Colonic mucosa (tissue), 4 donors: ENCODE measurements at regions not wholly inside any gene's neighbourhood (a gene's known extent, or its start where the extent isn't known, plus 50 kb on each side); places are given as distances from the start of the nearest gene placed in this dataset.

Source experiments
- DNase-seq: peaks from one replicate; pipeline ENCODE4 v3.0.0-alpha.2; 2020
- H3K27ac ChIP-seq: fragments of 200-600 bp; one replicate; pipeline ENCODE4 v1.8.0; 2021
- H3K27me3 ChIP-seq: fragments of 200-600 bp; one replicate; pipeline ENCODE4 v1.8.0; 2021
- H3K36me3 ChIP-seq: fragments of 200-600 bp; one replicate; pipeline ENCODE4 v1.8.0; 2021
- H3K4me1 ChIP-seq: fragments of 200-600 bp; one replicate; pipeline ENCODE4 v1.8.0; 2021; ENCODE audit warnings: mild to moderate bottlenecking
- H3K4me3 ChIP-seq: fragments of 200-600 bp; one replicate; pipeline ENCODE4 v1.8.0; 2021
- H3K9ac ChIP-seq, 2 donors: one replicate each; pipeline ENCODE4 v1.7.0; 2013; ENCODE audit warnings: control low read depth in 2 of 2, low read depth in 2 of 2, low read length in 2 of 2
- H3K9me3 ChIP-seq: fragments of 200-600 bp; one replicate; pipeline ENCODE4 v1.8.0; 2021
- CTCF ChIP-seq: fragments of 200-600 bp; IDR thresholded peaks from one replicate; pipeline ENCODE4 v1.8.0; 2022; ENCODE audit warnings: antibody characterized with exemption, mild to moderate bottlenecking
- intact Hi-C: fragments of 100-400 bp; cut with DNase I; formaldehyde crosslinking; loops from one replicate; pipeline ENCODE4 v1.14.1; 2022
- donor health status: healthy.
- donor health status: DM: no; HTN: no; CAD: no.
- donor health status: DM: no; HTN: no; CAD: no.

- TF ChIP-seq CTCF, result no peak
- no peak for DNase-seq
- no peaks in the 10 kb centered on the region for H3K27me3 ChIP-seq
- no peak overlapping the region for H3K27ac ChIP-seq
- no peaks in the 10 kb centered on the region for H3K9me3 ChIP-seq
- no peak overlapping the region for H3K4me3 ChIP-seq
- no peaks in the 10 kb centered on the region for H3K4me1 ChIP-seq
- H3K9ac ChIP-seq, result no peak overlapping the region
- intact Hi-C loops, result loop anchor here (5.0 kb wide), 1 partner anchor 53 kb away; no protein-coding TSS in a partner anchor
- no peaks in the 10 kb centered on the region for H3K36me3 ChIP-seq
Observed at GRCh38 chr17:22464041-22464440, 771.7 kb downstream of the KCNJ18 start.

- Histone ChIP-seq H3K4me3 (no peak overlapping the region), H3K36me3 (no peaks in the 10 kb centered on the region), H3K27ac (no peak overlapping the region), H3K4me1 (no peaks in the 10 kb centered on the region), H3K9me3 (no peaks in the 10 kb centered on the region), H3K27me3 (no peaks in the 10 kb centered on the region), H3K9ac (no peak overlapping the region)
- no peak for DNase-seq
- TF ChIP-seq CTCF, result no peak
- intact Hi-C loops, result no loop called here
Observed at GRCh38 chr17:22467720-22468119, 775.4 kb downstream of the KCNJ18 start.

- intact Hi-C loops, result no loop called here
Observed at GRCh38 chr17:22469101-22469880, 777.0 kb downstream of the KCNJ18 start.

GRCh38 chr17:22469941-22470340, 777.6 kb downstream of the KCNJ18 start:
- no peak overlapping the region for H3K4me3 ChIP-seq
- no peaks in the 10 kb centered on the region for H3K4me1 ChIP-seq
- H3K27me3 ChIP-seq, result no peaks in the 10 kb centered on the region
- H3K36me3 ChIP-seq, result no peaks in the 10 kb centered on the region
- no peak overlapping the region for H3K27ac ChIP-seq
- intact Hi-C loops, result no loop called here
- H3K9ac ChIP-seq, result no peak overlapping the region
- DNase-seq, result no peak
- H3K9me3 ChIP-seq, result no peaks in the 10 kb centered on the region
- no peak for TF ChIP-seq CTCF

More at GRCh38 chr17:22469101-22469880, 777.0 kb downstream of the KCNJ18 start:
- Histone ChIP-seq H3K27me3 (no peaks in the 10 kb centered on the region), H3K36me3 (no peaks in the 10 kb centered on the region), H3K27ac (no peak overlapping the region), H3K9ac (no peak overlapping the region), H3K4me3 (no peak overlapping the region), H3K4me1 (no peaks in the 10 kb centered on the region), H3K9me3 (no peaks in the 10 kb centered on the region)
- DNase-seq, result no peak
- TF ChIP-seq CTCF, result no peak

GRCh38 chr17:22470411-22471175, 778.3 kb downstream of the KCNJ18 start:
- Histone ChIP-seq H3K9me3 (no peaks in the 10 kb centered on the region), H3K4me3 (no peak overlapping the region), H3K36me3 (no peaks in the 10 kb centered on the region), H3K9ac (no peak overlapping the region), H3K4me1 (no peaks in the 10 kb centered on the region), H3K27me3 (no peaks in the 10 kb centered on the region), H3K27ac (no peak overlapping the region)
- no peak for TF ChIP-seq CTCF
- no peak for DNase-seq
- intact Hi-C loops, result no loop called here
